DND-41 (cell line): ENCODE measurements at regions not wholly inside any gene's neighbourhood (a gene's known extent, or its start where the extent isn't known, plus 50 kb on each side); places are given as distances from the start of the nearest gene placed in this dataset.

Experiments used
- ATAC-seq: fragments of 200-7000 bp; cut with Tn5 transposase; 3 replicates; pipeline ENCODE4 v1.9.1; 2021; ENCODE audit warnings: low read depth; ENCODE audit not compliant: insufficient read depth
- DNase-seq: peaks from one replicate; pipeline ENCODE4 v3.0.0-alpha.2; 2020
- H2AFZ ChIP-seq: 2 replicates; pipeline ENCODE4 v1.6.0; 2012; ENCODE audit warnings: low read depth, low read length
- H3K27ac ChIP-seq: 2 replicates; pipeline ENCODE4 v1.5.1; 2012; ENCODE audit warnings: low read length, inconsistent platforms
- H3K27me3 ChIP-seq: fragments of 200-600 bp; sonication (generic); 2 replicates; pipeline ENCODE4 v1.6.0; 2012; ENCODE audit warnings: low read length, mild to moderate bottlenecking, inconsistent platforms; ENCODE audit not compliant: insufficient read depth, poor library complexity
- H3K36me3 ChIP-seq: 2 replicates; pipeline ENCODE4 v1.5.1; 2012; ENCODE audit warnings: low read length, inconsistent platforms; ENCODE audit not compliant: insufficient read depth
- H3K4me1 ChIP-seq: 2 replicates; pipeline ENCODE4 v1.5.1; 2012; ENCODE audit warnings: mild to moderate bottlenecking, low read length; ENCODE audit not compliant: insufficient read depth
- H3K4me2 ChIP-seq: 2 replicates; pipeline ENCODE4 v1.6.0; 2012; ENCODE audit warnings: mild to moderate bottlenecking, moderate library complexity, low read length, inconsistent platforms; ENCODE audit not compliant: insufficient read depth
- H3K4me3 ChIP-seq, 2 experiments: fragments of 200-600 bp in 1 of 2; shearing (Covaris generic) in 1 of 2; 2 replicates each; pipeline ENCODE4 v1.5.1; 2012 to 2016; ENCODE audit warnings: inconsistent platforms in 2 of 2, low read length in 2 of 2, mild to moderate bottlenecking in 2 of 2, low read depth in 1 of 2, moderate library complexity in 1 of 2
- H3K79me2 ChIP-seq: 2 replicates; pipeline ENCODE4 v1.6.0; 2012; ENCODE audit warnings: low read length, inconsistent platforms; ENCODE audit not compliant: insufficient read depth
- H3K9ac ChIP-seq: 2 replicates; pipeline ENCODE4 v1.6.0; 2012; ENCODE audit warnings: low read depth, mild to moderate bottlenecking, inconsistent platforms, low read length, moderate library complexity
- H3K9me3 ChIP-seq: 2 replicates; pipeline ENCODE4 v1.5.1; 2012; ENCODE audit warnings: low read length, moderate library complexity, mild to moderate bottlenecking, inconsistent platforms; ENCODE audit not compliant: insufficient read depth, severe bottlenecking
- H4K20me1 ChIP-seq: 2 replicates; pipeline ENCODE4 v1.6.0; 2012; ENCODE audit warnings: low read length; ENCODE audit not compliant: insufficient read depth
- CTCF ChIP-seq: IDR thresholded peaks from 2 replicates; pipeline ENCODE4 v1.5.1; 2012; ENCODE audit warnings: borderline replicate concordance, low read length, moderate library complexity, mild to moderate bottlenecking; ENCODE audit not compliant: poor library complexity, severe bottlenecking; ENCODE audit errors: extremely low read depth
- EZH2 ChIP-seq: IDR thresholded peaks from 3 replicates; pipeline ENCODE4 v1.6.1; 2012; ENCODE audit warnings: borderline replicate concordance, low read depth, mild to moderate bottlenecking, moderate library complexity, low read length, inconsistent platforms; ENCODE audit not compliant: severe bottlenecking

- Histone ChIP-seq H3K4me1 (no peaks in the 10 kb centered on the region), H3K9me3 (no peaks in the 10 kb centered on the region), H3K27me3 (no peaks in the 10 kb centered on the region), H3K36me3 (no peaks in the 10 kb centered on the region), H3K4me3 (no peak overlapping the region), H3K79me2 (no peaks in the 10 kb centered on the region), H3K4me2 (no peak overlapping the region), H2AFZ (no peak overlapping the region), H3K27ac (no peak overlapping the region), H4K20me1 (no peaks in the 10 kb centered on the region), H3K9ac (no peak overlapping the region)
- no peak for DNase-seq
- ATAC-seq = no peak
- TF ChIP-seq EZH2 = no peak
These were observed 212.6 kb downstream of the ZBBX start for GRCh38 chr3:167167491-167167890.

GRCh38 chr3:167166594-167167253, 213.4 kb downstream of the ZBBX start:
- no peak for ATAC-seq
- no peaks in the 10 kb centered on the region for H3K79me2 ChIP-seq
- no peak for DNase-seq
- H3K4me2 ChIP-seq = no peak overlapping the region
- no peak overlapping the region for H3K4me3 ChIP-seq
- H2AFZ ChIP-seq = no peak overlapping the region
- H3K27ac ChIP-seq = no peak overlapping the region
- H4K20me1 ChIP-seq = no peaks in the 10 kb centered on the region
- no peaks in the 10 kb centered on the region for H3K27me3 ChIP-seq
- H3K4me1 ChIP-seq = no peaks in the 10 kb centered on the region
- no peak overlapping the region for H3K9ac ChIP-seq
- no peaks in the 10 kb centered on the region for H3K9me3 ChIP-seq
- TF ChIP-seq EZH2 = no peak
- no peak for TF ChIP-seq CTCF
- H3K36me3 ChIP-seq = no peaks in the 10 kb centered on the region

GRCh38 chr3:167166012-167166411, 214.1 kb downstream of the ZBBX start:
- no peak for ATAC-seq
- Histone ChIP-seq H4K20me1 (no peaks in the 10 kb centered on the region), H3K27me3 (no peaks in the 10 kb centered on the region), H3K27ac (no peak overlapping the region), H3K79me2 (no peaks in the 10 kb centered on the region), H2AFZ (no peak overlapping the region), H3K4me2 (no peak overlapping the region), H3K36me3 (no peaks in the 10 kb centered on the region), H3K9me3 (no peaks in the 10 kb centered on the region), H3K4me1 (no peaks in the 10 kb centered on the region), H3K4me3 (no peak overlapping the region), H3K9ac (no peak overlapping the region)
- TF ChIP-seq CTCF (no peak), EZH2 (no peak)
- DNase-seq = no peak

GRCh38 chr3:167163580-167163979, 216.5 kb downstream of the ZBBX start:
- Histone ChIP-seq H3K27me3 (no peaks in the 10 kb centered on the region), H2AFZ (no peak overlapping the region), H3K4me1 (no peaks in the 10 kb centered on the region), H3K36me3 (no peaks in the 10 kb centered on the region), H3K9me3 (no peaks in the 10 kb centered on the region), H3K79me2 (no peaks in the 10 kb centered on the region), H3K27ac (no peak overlapping the region), H3K4me2 (no peak overlapping the region), H3K4me3 (no peak overlapping the region), H3K9ac (no peak overlapping the region), H4K20me1 (no peaks in the 10 kb centered on the region)
- no peak for TF ChIP-seq EZH2
- DNase-seq (no peak), ATAC-seq (no peak)
